HCT116 (cell line): ENCODE measurements at regions not wholly inside any gene's neighbourhood (a gene's known extent, or its start where the extent isn't known, plus 50 kb on each side); places are given as distances from the start of the nearest gene placed in this dataset.

ENCODE experiments used
- ATAC-seq: fragments of 200-7000 bp; cut with Tn5 transposase; 2 replicates; pipeline ENCODE4 v1.9.1; 2020; ENCODE audit warnings: mild to moderate bottlenecking, moderate library complexity
- BruUV-seq: library from RNA; stranded (reverse); fragments of 400-500 nt; replicated peaks from 2 replicates; lab custom pipeline; 2021; lab: Mats Ljungman, UMichigan
- CTCF ChIA-PET: fragments of 300-600 bp; sonication (Branson Sonifier 250); formaldehyde crosslinking; loops from one replicate; lab custom pipeline; 2021; ENCODE audit warnings: antibody characterized with exemption; lab: Charles Lee
- POLR2A ChIA-PET: fragments of 300-600, 350-600 bp; sonication (Branson Sonifier 250); formaldehyde crosslinking; loops from one replicate; lab custom pipeline; 2021; ENCODE audit warnings: antibody characterized with exemption; lab: Charles Lee
- RAD21 ChIA-PET, 2 experiments: fragments of 300-600 bp; sonication (Branson Sonifier 250); formaldehyde crosslinking; loops; one replicate each; lab custom pipeline; 2023; ENCODE audit warnings: low total read pairs in 2 of 2; ENCODE audit not compliant: uncharacterized antibody in 2 of 2, unreplicated experiment in 2 of 2, low non-redundant PET in 1 of 2; lab: Charles Lee
- DNase-seq: peaks from one replicate; pipeline ENCODE4 v3.0.0-alpha.2; 2010; ENCODE audit warnings: low read depth, low spot score
- H2AFZ ChIP-seq: fragments of 200-600 bp; shearing (Covaris generic), sonication (generic); 2 replicates; pipeline ENCODE4 v1.6.1; 2017; ENCODE audit warnings: low read depth, mixed run types, mixed read lengths, antibody characterized with exemption, low read length; ENCODE audit not compliant: poor library complexity, severe bottlenecking
- H3K27ac ChIP-seq: 2 replicates; pipeline ENCODE4 v1.5.1; 2012; ENCODE audit warnings: low read depth, low read length
- H3K27me3 ChIP-seq: fragments of 200-600 bp; sonication (generic); 2 replicates; pipeline ENCODE4 v1.6.1; 2016; ENCODE audit warnings: mixed run types, low read length, mixed read lengths; ENCODE audit not compliant: insufficient read depth
- H3K36me3 ChIP-seq, 2 experiments: fragments of 200-500 bp in 1 of 2; fragments of 200-600 bp in 1 of 2; sonication (Bioruptor generic) in 1 of 2; sonication (generic) in 1 of 2; 2 replicates each; pipeline versions ENCODE4 v1.5.1 to v1.6.1; 2014 to 2016; ENCODE audit warnings: low read length in 2 of 2, inconsistent platforms in 1 of 2, mixed read lengths in 1 of 2, mixed run types in 1 of 2; ENCODE audit not compliant: insufficient read depth in 2 of 2, control insufficient read depth in 1 of 2
- H3K4me1 ChIP-seq, 2 experiments: fragments of 200-600 bp in 1 of 2; sonication (generic) in 1 of 2; 2 replicates each; pipeline versions ENCODE4 v1.5.1 to v1.6.1; 2012 to 2017; ENCODE audit warnings: low read length in 2 of 2, inconsistent platforms in 1 of 2, mild to moderate bottlenecking in 1 of 2, mixed read lengths in 1 of 2, mixed run types in 1 of 2, moderate library complexity in 1 of 2; ENCODE audit not compliant: insufficient read depth in 2 of 2, control insufficient read depth in 1 of 2
- H3K4me2 ChIP-seq: fragments of 200-600 bp; sonication (generic); 2 replicates; pipeline ENCODE4 v1.6.1; 2017; ENCODE audit warnings: mixed run types, low read length, mixed read lengths
- H3K4me3 ChIP-seq, 2 experiments: fragments of 200-600 bp in 1 of 2; sonication (generic) in 1 of 2; replicated peaks in 1 of 2; 2 replicates each; pipeline ENCODE4 v1.5.1; 2011 to 2016; ENCODE audit warnings: low read length in 2 of 2, control low read depth in 1 of 2, low read depth in 1 of 2, mild to moderate bottlenecking in 1 of 2, mixed read lengths in 1 of 2, mixed run types in 1 of 2
- H3K79me2 ChIP-seq: fragments of 200-600 bp; sonication (generic); 2 replicates; pipeline ENCODE4 v1.6.1; 2017; ENCODE audit warnings: mild to moderate bottlenecking, mixed run types, low read length, moderate library complexity, mixed read lengths; ENCODE audit not compliant: insufficient read depth
- H3K9ac ChIP-seq: fragments of 200-600 bp; sonication (generic); 2 replicates; pipeline ENCODE4 v1.6.1; 2016; ENCODE audit warnings: low read length, mixed read lengths
- H3K9me2 ChIP-seq: fragments of 200-600 bp; sonication (generic), shearing (Covaris generic); 2 replicates; pipeline ENCODE4 v1.6.1; 2017; ENCODE audit warnings: mixed run types, mild to moderate bottlenecking, moderate library complexity; ENCODE audit not compliant: insufficient read depth
- H3K9me3 ChIP-seq, 2 experiments: fragments of 200-500 bp in 1 of 2; fragments of 200-600 bp in 1 of 2; sonication (Bioruptor generic) in 1 of 2; sonication (generic) in 1 of 2; 2 replicates each; pipeline ENCODE4 v1.6.1; 2014 to 2017; ENCODE audit warnings: low read length in 2 of 2, mixed read lengths in 2 of 2, inconsistent platforms in 1 of 2, low read depth in 1 of 2, mild to moderate bottlenecking in 1 of 2, mixed run types in 1 of 2, moderate library complexity in 1 of 2; ENCODE audit not compliant: control insufficient read depth in 1 of 2, insufficient read depth in 1 of 2
- H4K20me1 ChIP-seq: fragments of 200-600 bp; sonication (generic), shearing (Covaris generic); 2 replicates; pipeline ENCODE4 v1.6.1; 2017; ENCODE audit warnings: mixed run types, mild to moderate bottlenecking, moderate library complexity; ENCODE audit not compliant: insufficient read depth
- CBX3 ChIP-seq: IDR thresholded peaks from 2 replicates; pipeline ENCODE4 v1.6.1; 2012; ENCODE audit warnings: low read depth
- ELF1 ChIP-seq: IDR thresholded peaks from 2 replicates; pipeline ENCODE4 v1.6.1; 2012; ENCODE audit warnings: low read depth, borderline replicate concordance
- FOSL1 ChIP-seq: IDR thresholded peaks from 2 replicates; pipeline ENCODE4 v1.6.1; 2012; ENCODE audit warnings: low read depth
- RAD21 ChIP-seq: IDR thresholded peaks from 2 replicates; pipeline ENCODE4 v1.6.1; 2012; ENCODE audit warnings: low read depth, mild to moderate bottlenecking
- SRF ChIP-seq: IDR thresholded peaks from 2 replicates; pipeline ENCODE4 v1.6.1; 2012; ENCODE audit warnings: low read depth
- TCF7L2 ChIP-seq: IDR thresholded peaks from 2 replicates; pipeline ENCODE4 v1.7.0; 2011; ENCODE audit warnings: borderline replicate concordance, inconsistent platforms; ENCODE audit not compliant: insufficient read depth, insufficient read length; ENCODE audit errors: extremely low read depth
- intact Hi-C: fragments of 100-400 bp; cut with micrococcal nuclease; formaldehyde crosslinking; loops from 2 replicates; pipeline ENCODE4 v1.10.0; 2022
- TF ChIP-seq, protein P1 (sequence below): IDR thresholded peaks from 2 replicates; pipeline ENCODE4 v1.6.1; 2012
- TF ChIP-seq, protein P2 (sequence below), 3 experiments: fragments of 200-600 bp in 1 of 3; sonication (generic) in 1 of 3; IDR thresholded peaks in 2 of 3; conservative IDR thresholded peaks in 1 of 3; 2 replicates each; pipeline ENCODE4 v1.5.1; 2012 to 2017; ENCODE audit warnings: low read depth in 2 of 3, low read length in 2 of 3, antibody characterized with exemption in 1 of 3, borderline replicate concordance in 1 of 3, control low read depth in 1 of 3, mild to moderate bottlenecking in 1 of 3, mixed read lengths in 1 of 3, mixed run types in 1 of 3, moderate library complexity in 1 of 3; ENCODE audit not compliant: insufficient read depth in 1 of 3

DNA sequence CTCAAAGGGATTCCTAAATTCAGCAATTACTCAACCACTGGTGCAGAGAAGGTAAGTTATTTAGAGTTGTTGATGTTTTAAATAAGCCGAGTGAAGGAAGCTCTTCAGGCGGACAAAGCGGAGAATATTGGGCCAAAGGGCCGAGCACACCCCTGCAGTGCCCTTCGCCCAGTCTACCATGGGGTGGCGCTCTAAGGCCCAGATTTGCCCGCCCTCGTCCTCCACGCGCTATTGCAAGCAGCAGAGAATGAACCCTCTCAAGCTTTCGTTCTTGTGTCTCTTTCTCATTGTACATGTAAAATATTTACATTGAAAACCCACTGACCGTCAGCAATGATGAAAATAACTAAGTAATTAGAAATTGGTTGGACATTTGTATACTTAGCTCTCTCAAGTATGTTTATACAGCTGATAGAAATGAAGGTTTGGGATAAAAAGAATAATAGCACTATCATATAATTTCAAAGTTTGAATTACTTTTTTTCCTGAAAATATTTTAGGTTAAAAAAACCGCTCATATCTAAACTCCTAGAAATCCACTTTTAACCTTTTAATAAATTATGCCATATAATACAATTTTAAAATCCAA, 195.0 kb upstream of the CEP162 start:
- Histone ChIP-seq H2AFZ (peak overlapping the region; percentile 91), H3K9me3 (no peaks in the 10 kb centered on the region), H3K36me3 (no peaks in the 10 kb centered on the region), H3K27me3 (0 out of 2 replicates have a peak, but pooled peaks cover 8% of the 10 kb centered on the region), H3K4me3 (peak overlapping the region in 1 of 2 experiments; percentile 20; a peak in 1 of 4 replicates), H3K9me2 (no peaks in the 10 kb centered on the region), H3K4me2 (peak overlapping the region; percentile 57), H3K9ac (no peak overlapping the region), H3K79me2 (no peaks in the 10 kb centered on the region), H3K27ac (no peak overlapping the region), H3K4me1 (0 out of 4 replicates have a peak, but pooled peaks cover 0 to 3% of the 10 kb centered on the region in 2 experiments), H4K20me1 (no peaks in the 10 kb centered on the region)
- CTCF ChIA-PET = interaction anchor here (0.6 to 2.1 kb wide), 30 partner anchors 9 to 901 kb away, joined by 3 to 16 read pairs (median 4); no protein-coding TSS in a partner anchor
- RAD21 ChIA-PET = interaction anchor here in 1 of 2 experiments (1.0 to 1.3 kb wide), 3 partner anchors 146 to 545 kb away, joined by 3 to 5 read pairs (median 3); no protein-coding TSS in a partner anchor
- POLR2A ChIA-PET = no interaction called here
- ATAC-seq (peak; percentile 99), DNase-seq (peak; percentile 31)
- intact Hi-C loops = loop anchor here (1.0 to 10.0 kb wide), 4 partner anchors 352 to 901 kb away; no protein-coding TSS in a partner anchor
- TF ChIP-seq RAD21 = peak; percentile 84
- TF ChIP-seq, protein P1, sequence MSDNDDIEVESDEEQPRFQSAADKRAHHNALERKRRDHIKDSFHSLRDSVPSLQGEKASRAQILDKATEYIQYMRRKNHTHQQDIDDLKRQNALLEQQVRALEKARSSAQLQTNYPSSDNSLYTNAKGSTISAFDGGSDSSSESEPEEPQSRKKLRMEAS = peak; percentile 56; the same call in 1 of the 2 replicates
- no peak for TF ChIP-seq TCF7L2
- no peak for TF ChIP-seq SRF
- TF ChIP-seq CBX3 = 0 out of 2 replicates have a peak, but pooled peaks have one; percentile 26
- no peak for TF ChIP-seq FOSL1
- TF ChIP-seq ELF1 = no peak
- TF ChIP-seq, protein P2, sequence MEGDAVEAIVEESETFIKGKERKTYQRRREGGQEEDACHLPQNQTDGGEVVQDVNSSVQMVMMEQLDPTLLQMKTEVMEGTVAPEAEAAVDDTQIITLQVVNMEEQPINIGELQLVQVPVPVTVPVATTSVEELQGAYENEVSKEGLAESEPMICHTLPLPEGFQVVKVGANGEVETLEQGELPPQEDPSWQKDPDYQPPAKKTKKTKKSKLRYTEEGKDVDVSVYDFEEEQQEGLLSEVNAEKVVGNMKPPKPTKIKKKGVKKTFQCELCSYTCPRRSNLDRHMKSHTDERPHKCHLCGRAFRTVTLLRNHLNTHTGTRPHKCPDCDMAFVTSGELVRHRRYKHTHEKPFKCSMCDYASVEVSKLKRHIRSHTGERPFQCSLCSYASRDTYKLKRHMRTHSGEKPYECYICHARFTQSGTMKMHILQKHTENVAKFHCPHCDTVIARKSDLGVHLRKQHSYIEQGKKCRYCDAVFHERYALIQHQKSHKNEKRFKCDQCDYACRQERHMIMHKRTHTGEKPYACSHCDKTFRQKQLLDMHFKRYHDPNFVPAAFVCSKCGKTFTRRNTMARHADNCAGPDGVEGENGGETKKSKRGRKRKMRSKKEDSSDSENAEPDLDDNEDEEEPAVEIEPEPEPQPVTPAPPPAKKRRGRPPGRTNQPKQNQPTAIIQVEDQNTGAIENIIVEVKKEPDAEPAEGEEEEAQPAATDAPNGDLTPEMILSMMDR (IDR thresholded peaks at IDR 0.05 in 2 of 3, conservative IDR thresholded peaks at IDR 0.05 in 1 of 3; ENCODE audit: borderline replicate concordance in 1 of 3, insufficient read depth in 1 of 3, low read depth in 2 of 3, low read length in 2 of 3) = peak; percentile 79 to 97 (median 93)
- no TSS peak for BruUV-seq
